ENCODE measurements at regions not wholly inside any gene's neighbourhood (a gene's known extent, or its start where the extent isn't known, plus 50 kb on each side); places are given as distances from the start of the nearest gene placed in this dataset.

DNA sequence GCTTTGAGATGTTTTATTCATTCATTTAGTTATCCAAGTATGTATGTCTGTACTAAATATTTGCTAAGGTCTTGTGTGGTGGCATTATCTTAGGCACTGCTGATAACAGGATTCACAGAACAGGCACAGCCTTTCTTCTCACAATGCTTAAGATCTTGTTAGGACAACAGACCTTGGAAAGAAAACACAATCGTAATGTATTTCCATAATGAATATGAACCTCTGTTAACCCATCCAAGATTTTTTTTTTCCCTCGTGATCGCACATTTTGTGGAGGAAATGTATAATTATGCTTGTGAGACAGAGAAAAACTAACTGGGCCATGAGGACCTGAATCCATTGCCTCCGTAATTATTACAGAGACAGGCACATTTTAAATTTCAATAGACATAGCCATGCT is 121.9 kb downstream of the NPIPB5 start:
- TF ChIP-seq CTCF (IDR thresholded peaks at IDR 0.05), result no peak
- TF ChIP-seq POLR2AphosphoS5 (IDR thresholded peaks at IDR 0.05), result no peak
- TF ChIP-seq POLR2A (IDR thresholded peaks at IDR 0.05), result no peak

Measured in sigmoid colon (tissue), 4 donors.